ENCODE measurements at regions not wholly inside any gene's neighbourhood (a gene's known extent, or its start where the extent isn't known, plus 50 kb on each side); places are given as distances from the start of the nearest gene placed in this dataset.

GRCh38 chr7:110084181-110084807, 1006.6 kb upstream of the LRRN3 start:
- H3K79me2 ChIP-seq (ENCODE audit: control insufficient read depth, insufficient read depth, low read length): no peaks in the 10 kb centered on the region
- H3K27ac ChIP-seq (ENCODE audit: insufficient read depth, low read length): no peak overlapping the region
- H3K4me1 ChIP-seq (ENCODE audit: control insufficient read depth, extremely low read depth, insufficient read depth, low read length): no peaks in the 10 kb centered on the region
- no peaks in the 10 kb centered on the region for H3K27me3 ChIP-seq (ENCODE audit: control insufficient read depth, insufficient read depth, low read length)
- H3K4me3 ChIP-seq (replicated peaks in 1 of 4; ENCODE audit: control extremely low read depth in 1 of 4, insufficient read depth in 1 of 4, low read depth in 3 of 4, low read length in 4 of 4): no peak overlapping the region
- H3K9ac ChIP-seq (ENCODE audit: insufficient read depth, low read length): no peak overlapping the region
- DNase-seq (ENCODE audit: low read depth in 2 of 2): peak in 1 of 2 donors; percentile 71
- H4K20me1 ChIP-seq (ENCODE audit: control insufficient read depth, extremely low read depth, insufficient read depth, low read length): no peaks in the 10 kb centered on the region
- no peak for TF ChIP-seq EZH2 (IDR thresholded peaks at IDR 0.05; ENCODE audit: low read length, missing control alignments)
- no peak for TF ChIP-seq CTCF (conservative IDR thresholded peaks at IDR 0.05 in 1 of 2, IDR thresholded peaks at IDR 0.05 in 1 of 2; ENCODE audit: low read depth in 1 of 2, low read length in 2 of 2)
- no peaks in the 10 kb centered on the region for H3K9me3 ChIP-seq (ENCODE audit: control insufficient read depth, insufficient read depth, low read depth, low read length)
- no peaks in the 10 kb centered on the region for H3K36me3 ChIP-seq (ENCODE audit: control insufficient read depth, insufficient read depth, low read length)
- no peak overlapping the region for H3K4me2 ChIP-seq (ENCODE audit: extremely low read depth, insufficient read depth, low read length)
- no peak overlapping the region for H2AFZ ChIP-seq (ENCODE audit: low read length)

GRCh38 chr7:110090110-110090820, 1000.7 kb upstream of the LRRN3 start:
- Histone ChIP-seq H3K27ac (ENCODE audit: insufficient read depth, low read length) (no peak overlapping the region), H3K4me3 (replicated peaks in 1 of 4; ENCODE audit: control extremely low read depth in 1 of 4, insufficient read depth in 1 of 4, low read depth in 3 of 4, low read length in 4 of 4) (no peak overlapping the region), H3K9me3 (ENCODE audit: control insufficient read depth, insufficient read depth, low read depth, low read length) (no peaks in the 10 kb centered on the region), H3K9ac (ENCODE audit: insufficient read depth, low read length) (no peak overlapping the region), H4K20me1 (ENCODE audit: control insufficient read depth, extremely low read depth, insufficient read depth, low read length) (no peaks in the 10 kb centered on the region), H2AFZ (ENCODE audit: low read length) (no peak overlapping the region), H3K79me2 (ENCODE audit: control insufficient read depth, insufficient read depth, low read length) (no peaks in the 10 kb centered on the region), H3K27me3 (ENCODE audit: control insufficient read depth, insufficient read depth, low read length) (no peaks in the 10 kb centered on the region), H3K4me1 (ENCODE audit: control insufficient read depth, extremely low read depth, insufficient read depth, low read length) (no peaks in the 10 kb centered on the region), H3K4me2 (ENCODE audit: extremely low read depth, insufficient read depth, low read length) (no peak overlapping the region), H3K36me3 (ENCODE audit: control insufficient read depth, insufficient read depth, low read length) (no peaks in the 10 kb centered on the region)
- DNase-seq (ENCODE audit: low read depth in 2 of 2): peak; percentile 12 to 58
- TF ChIP-seq EZH2 (IDR thresholded peaks at IDR 0.05; ENCODE audit: low read length, missing control alignments) (no peak), CTCF (conservative IDR thresholded peaks at IDR 0.05 in 1 of 2, IDR thresholded peaks at IDR 0.05 in 1 of 2; ENCODE audit: low read depth in 1 of 2, low read length in 2 of 2) (peak; percentile 22 to 68)

- H3K4me2 ChIP-seq (ENCODE audit: extremely low read depth, insufficient read depth, low read length): no peak overlapping the region
- no peaks in the 10 kb centered on the region for H3K9me3 ChIP-seq (ENCODE audit: control insufficient read depth, insufficient read depth, low read depth, low read length)
- TF ChIP-seq EZH2 (IDR thresholded peaks at IDR 0.05; ENCODE audit: low read length, missing control alignments): no peak
- no peak for TF ChIP-seq CTCF (conservative IDR thresholded peaks at IDR 0.05 in 1 of 2, IDR thresholded peaks at IDR 0.05 in 1 of 2; ENCODE audit: low read depth in 1 of 2, low read length in 2 of 2)
- H3K4me1 ChIP-seq (ENCODE audit: control insufficient read depth, extremely low read depth, insufficient read depth, low read length): no peaks in the 10 kb centered on the region
- no peaks in the 10 kb centered on the region for H3K79me2 ChIP-seq (ENCODE audit: control insufficient read depth, insufficient read depth, low read length)
- H4K20me1 ChIP-seq (ENCODE audit: control insufficient read depth, extremely low read depth, insufficient read depth, low read length): no peaks in the 10 kb centered on the region
- no peaks in the 10 kb centered on the region for H3K27me3 ChIP-seq (ENCODE audit: control insufficient read depth, insufficient read depth, low read length)
- H3K27ac ChIP-seq (ENCODE audit: insufficient read depth, low read length): no peak overlapping the region
- no peaks in the 10 kb centered on the region for H3K36me3 ChIP-seq (ENCODE audit: control insufficient read depth, insufficient read depth, low read length)
- H2AFZ ChIP-seq (ENCODE audit: low read length): no peak overlapping the region
- no peak for DNase-seq (ENCODE audit: low read depth in 2 of 2)
- H3K4me3 ChIP-seq (replicated peaks in 1 of 4; ENCODE audit: control extremely low read depth in 1 of 4, insufficient read depth in 1 of 4, low read depth in 3 of 4, low read length in 4 of 4): no peak overlapping the region
- H3K9ac ChIP-seq (ENCODE audit: insufficient read depth, low read length): no peak overlapping the region
Measured at GRCh38 chr7:110095372-110096052, 995.4 kb upstream of the LRRN3 start.

Measured in fibroblast of lung (primary cell).